Left lung (tissue), 4 donors: ENCODE measurements at regions not wholly inside any gene's neighbourhood (a gene's known extent, or its start where the extent isn't known, plus 50 kb on each side); places are given as distances from the start of the nearest gene placed in this dataset.

Experiments
- ATAC-seq: fragments of 200-7000 bp; cut with Tn5 transposase; one replicate; pipeline ENCODE4 v1.9.1; 2020; ENCODE audit warnings: moderate library complexity
- DNase-seq, 4 donors: peaks; one replicate each; pipeline ENCODE4 v3.0.0-alpha.2; 2013 to 2020
- H3K27ac ChIP-seq, 2 donors: fragments of 200-600 bp; sonication (generic) in 1 of 2; one replicate each; pipeline versions ENCODE4 v1.5.0 to v1.8.0; 2020 to 2021
- H3K27me3 ChIP-seq, 2 donors: fragments of 200-600 bp; sonication (generic) in 1 of 2; one replicate each; pipeline versions ENCODE4 v1.5.0 to v1.8.0; 2020 to 2021
- H3K36me3 ChIP-seq, 2 donors: fragments of 200-600 bp; sonication (generic) in 1 of 2; one replicate each; pipeline versions ENCODE4 v1.5.0 to v1.8.0; 2020 to 2021
- H3K4me1 ChIP-seq, 2 donors: fragments of 200-600 bp; one replicate each; pipeline ENCODE4 v1.8.0; 2021
- H3K4me3 ChIP-seq, 2 donors: fragments of 200-600 bp; sonication (generic) in 1 of 2; one replicate each; pipeline versions ENCODE4 v1.5.0 to v1.8.0; 2020 to 2021; ENCODE audit warnings: mild to moderate bottlenecking in 1 of 2
- H3K9me3 ChIP-seq, 2 donors: fragments of 200-600 bp; sonication (generic) in 1 of 2; one replicate each; pipeline versions ENCODE4 v1.5.0 to v1.8.0; 2020 to 2021
- CTCF ChIP-seq, 2 donors: fragments of 200-600 bp; sonication (generic) in 1 of 2; IDR thresholded peaks; one replicate each; pipeline versions ENCODE4 v1.5.0 to v1.8.0; 2021; ENCODE audit warnings: antibody characterized with exemption in 2 of 2
- intact Hi-C, 2 donors: fragments of 100-400 bp; cut with DNase I; formaldehyde crosslinking; loops; one replicate each; pipeline versions ENCODE4 v1.11.2 to v1.14.2; 2022
- donor health status: DM: no; HTN: yes; CAD: no.
- donor health status: DM: no; HTN: no; CAD: no.

GRCh38 chr2:7102826-7103225 is 185.6 kb downstream of the RNF144A start:
- DNase-seq (no peak), ATAC-seq (no peak)
- Histone ChIP-seq H3K4me1 (no peaks in the 10 kb centered on the region), H3K27ac (no peak overlapping the region), H3K36me3 (no peaks in the 10 kb centered on the region), H3K27me3 (no peaks in the 10 kb centered on the region), H3K9me3 (no peaks in the 10 kb centered on the region), H3K4me3 (no peak overlapping the region)
- intact Hi-C loops = no loop called here
- no peak for TF ChIP-seq CTCF (IDR thresholded peaks at IDR 0.05)

GRCh38 chr2:7108792-7109532 is 191.8 kb downstream of the RNF144A start:
- no peaks in the 10 kb centered on the region for H3K36me3 ChIP-seq
- intact Hi-C loops = no loop called here

GRCh38 chr2:7109533-7109885 is 192.3 kb downstream of the RNF144A start:
- no peak for ATAC-seq
- TF ChIP-seq CTCF (IDR thresholded peaks at IDR 0.05) = no peak
- Histone ChIP-seq H3K27me3 (no peaks in the 10 kb centered on the region), H3K4me3 (no peak overlapping the region), H3K4me1 (no peaks in the 10 kb centered on the region), H3K36me3 (no peaks in the 10 kb centered on the region), H3K9me3 (no peaks in the 10 kb centered on the region), H3K27ac (no peak overlapping the region)
- intact Hi-C loops = no loop called here
- no peak for DNase-seq

More at GRCh38 chr2:7108792-7109532, 191.8 kb downstream of the RNF144A start:
- H3K27ac ChIP-seq = no peak overlapping the region
- H3K9me3 ChIP-seq = no peaks in the 10 kb centered on the region
- H3K4me1 ChIP-seq = no peaks in the 10 kb centered on the region
- no peak for TF ChIP-seq CTCF (IDR thresholded peaks at IDR 0.05)
- ATAC-seq = no peak
- no peak for DNase-seq
- H3K4me3 ChIP-seq = no peak overlapping the region
- H3K27me3 ChIP-seq = no peaks in the 10 kb centered on the region

GRCh38 chr2:7111626-7112025 is 194.4 kb downstream of the RNF144A start:
- TF ChIP-seq CTCF (IDR thresholded peaks at IDR 0.05) = no peak
- no peaks in the 10 kb centered on the region for H3K27me3 ChIP-seq
- intact Hi-C loops = no loop called here
- ATAC-seq (no peak), DNase-seq (no peak)
- no peaks in the 10 kb centered on the region for H3K9me3 ChIP-seq
- H3K36me3 ChIP-seq = no peaks in the 10 kb centered on the region
- H3K4me3 ChIP-seq = no peak overlapping the region
- no peaks in the 10 kb centered on the region for H3K4me1 ChIP-seq
- no peak overlapping the region for H3K27ac ChIP-seq

GRCh38 chr2:7115364-7115763 is 198.2 kb downstream of the RNF144A start:
- Histone ChIP-seq H3K27ac (no peak overlapping the region), H3K36me3 (no peaks in the 10 kb centered on the region), H3K9me3 (no peaks in the 10 kb centered on the region), H3K4me1 (no peaks in the 10 kb centered on the region), H3K27me3 (no peaks in the 10 kb centered on the region), H3K4me3 (no peak overlapping the region)
- TF ChIP-seq CTCF (IDR thresholded peaks at IDR 0.05) = no peak
- ATAC-seq = no peak
- intact Hi-C loops = no loop called here
- no peak for DNase-seq
